ENCODE measurements at regions not wholly inside any gene's neighbourhood (a gene's known extent, or its start where the extent isn't known, plus 50 kb on each side); places are given as distances from the start of the nearest gene placed in this dataset.

GRCh38 chr6:103750603-103751002, 1109.1 kb downstream of the HACE1 start:
- WGBS, 2 experiments (ENCODE audit: extremely low coverage in 1 of 2, insufficient coverage in 1 of 2, insufficient read length in 1 of 2, insufficient replicate concordance in 2 of 2, low coverage in 1 of 2, low lambda C conversion rate in 2 of 2, missing lambda C conversion rate in 1 of 2): 81% methylated on average over 7 of the region's 7 CpGs; no CpG with 5 or more reads in 1 of the 2 experiments
- DNase-seq (ENCODE audit: low read depth in 1 of 2, low spot score in 2 of 2) (no peak), FAIRE-seq (no peak)
- no peaks in the 10 kb centered on the region for H3K27me3 ChIP-seq (replicated peaks in 1 of 4; ENCODE audit: control insufficient read depth in 3 of 4, extremely low read depth in 1 of 4, insufficient read depth in 3 of 4, low read length in 3 of 4)
- no peak overlapping the region for H2BK12ac ChIP-seq (ENCODE audit: low read depth, low read length)
- no peak overlapping the region for H2BK5ac ChIP-seq (ENCODE audit: low read depth, low read length)
- H2AK5ac ChIP-seq (ENCODE audit: low read depth, low read length): no peak overlapping the region
- no peak overlapping the region for H2BK20ac ChIP-seq (ENCODE audit: low read length)
- H3K79me1 ChIP-seq (ENCODE audit: low read depth, low read length): no peaks in the 10 kb centered on the region
- H3K79me2 ChIP-seq (ENCODE audit: control insufficient read depth in 1 of 2, insufficient read depth in 2 of 2, low read length in 2 of 2): no peaks in the 10 kb centered on the region
- H3K4ac ChIP-seq (replicated peaks; ENCODE audit: insufficient read length, low read depth, low read length): no peak overlapping the region
- H3K14ac ChIP-seq (ENCODE audit: insufficient read length): no peak overlapping the region
- H2AFZ ChIP-seq (ENCODE audit: low read length): peak overlapping the region; percentile 90
- H2BK120ac ChIP-seq (replicated peaks; ENCODE audit: low read depth, low read length): no peak overlapping the region
- ChIA-PET CTCF (ENCODE audit: partially characterized antibody) (no interaction called here), POLR2A (ENCODE audit: partially characterized antibody) (no interaction called here)
- no peak overlapping the region for H3K27ac ChIP-seq (ENCODE audit: low read depth, low read length)
- no peak overlapping the region for H3K23ac ChIP-seq (ENCODE audit: insufficient read length)
- no peaks in the 10 kb centered on the region for H4K20me1 ChIP-seq (replicated peaks in 1 of 2; ENCODE audit: control insufficient read depth in 1 of 2, insufficient read depth in 2 of 2, low read length in 2 of 2)
- H3K18ac ChIP-seq (ENCODE audit: extremely low read depth, low read length): no peak overlapping the region
- no peaks in the 10 kb centered on the region for H3K4me1 ChIP-seq (replicated peaks in 1 of 4; ENCODE audit: control insufficient read depth in 3 of 4, insufficient read depth in 4 of 4, low read length in 3 of 4)
- H3K9me3 ChIP-seq (ENCODE audit: insufficient read depth in 2 of 2, low read depth in 1 of 2, low read length in 1 of 2): no peaks in the 10 kb centered on the region
- no peak overlapping the region for H4K91ac ChIP-seq (replicated peaks; ENCODE audit: insufficient read length, low read length)
- no peak overlapping the region for H3K9ac ChIP-seq (replicated peaks in 1 of 4; ENCODE audit: extremely low read depth in 1 of 4, low read depth in 3 of 4, low read length in 3 of 4)
- H4K5ac ChIP-seq (ENCODE audit: insufficient read length, low read depth, low read length): no peak overlapping the region
- no peak overlapping the region for H3K4me2 ChIP-seq (ENCODE audit: insufficient read depth in 1 of 2, low read depth in 2 of 2, low read length in 2 of 2)
- H2BK15ac ChIP-seq (ENCODE audit: low read length): no peak overlapping the region
- H3K56ac ChIP-seq (replicated peaks; ENCODE audit: insufficient read length, low read depth, low read length): no peak overlapping the region
- no peaks in the 10 kb centered on the region for H3K23me2 ChIP-seq (ENCODE audit: low read depth, low read length)
- H3K4me3 ChIP-seq (ENCODE audit: extremely low read depth in 1 of 4, insufficient read depth in 2 of 4, low read depth in 3 of 4, low read length in 4 of 4): no peak overlapping the region
- H4K8ac ChIP-seq (ENCODE audit: extremely low read depth, insufficient read depth, low read length): no peak overlapping the region
- no peaks in the 10 kb centered on the region for H3K36me3 ChIP-seq (ENCODE audit: control insufficient read depth in 2 of 4, insufficient read depth in 4 of 4, low read length in 3 of 4)
- no peak for TF ChIP-seq E2F6 (IDR thresholded peaks at IDR 0.05)

All from H1 (cell line).